RWPE1 (cell line): ENCODE measurements at regions not wholly inside any gene's neighbourhood (a gene's known extent, or its start where the extent isn't known, plus 50 kb on each side); places are given as distances from the start of the nearest gene placed in this dataset.
"Not testable (repeated sequence)": the region's sequence is repeated elsewhere in the genome, so short reads cannot be mapped to it uniquely, and the experiment has no call there.

Experiments used
- CTCF ChIA-PET: fragments of 350-600 bp; sonication (Branson Sonifier 250); formaldehyde crosslinking; extraction: SDS; loops from one replicate; lab custom pipeline; 2021; lab: Yijun Ruan, JAX
- POLR2A ChIA-PET: fragments of 400-600 bp; formaldehyde crosslinking; extraction: SDS; loops from one replicate; lab custom pipeline; 2020; ENCODE audit warnings: antibody characterized with exemption; ENCODE audit not compliant: low non-redundant PET; lab: Yijun Ruan, JAX
- DNase-seq: peaks from one replicate; pipeline ENCODE4 v3.0.0; 2012; ENCODE audit warnings: low spot score
- H3K27ac ChIP-seq: fragments of 450-650 bp; 2 replicates; pipeline ENCODE4 v1.5.1; 2017
- TF ChIP-seq, protein P1 (sequence below): fragments of 450-650 bp; conservative IDR thresholded peaks from 2 replicates; pipeline ENCODE4 v1.5.1; 2017; ENCODE audit warnings: low read depth, mild to moderate bottlenecking

DNA sequence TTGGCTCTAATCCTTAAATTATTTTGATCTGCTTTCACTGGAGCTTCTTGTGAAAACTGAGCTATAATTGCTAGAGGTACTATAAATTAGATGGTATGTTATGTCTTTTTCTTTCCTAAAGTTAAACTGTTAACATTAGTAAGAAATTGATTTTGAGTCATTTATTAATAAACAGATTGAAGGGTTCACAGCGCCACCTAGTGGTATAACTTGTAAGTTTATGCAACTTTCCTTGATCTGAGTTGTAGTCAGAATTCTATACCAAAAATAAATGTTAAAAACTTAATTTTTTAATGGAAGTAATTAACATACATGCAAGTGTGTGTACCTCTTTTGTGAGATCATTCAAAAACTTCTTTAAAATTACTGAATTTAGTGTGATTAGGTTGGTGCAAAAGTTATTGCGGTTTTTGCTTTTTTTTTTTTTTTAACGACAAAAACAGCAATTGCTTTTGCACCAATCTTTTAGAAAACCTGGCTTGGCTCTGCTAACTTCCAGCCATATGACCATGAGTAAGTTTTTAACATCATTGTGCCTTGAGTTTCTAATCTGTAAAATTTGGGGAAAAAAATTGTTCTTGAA, 151.5 kb downstream of the CENPC start:
- H3K27ac ChIP-seq, result no peak overlapping the region
- DNase-seq, result no peak
- TF ChIP-seq, protein P1, sequence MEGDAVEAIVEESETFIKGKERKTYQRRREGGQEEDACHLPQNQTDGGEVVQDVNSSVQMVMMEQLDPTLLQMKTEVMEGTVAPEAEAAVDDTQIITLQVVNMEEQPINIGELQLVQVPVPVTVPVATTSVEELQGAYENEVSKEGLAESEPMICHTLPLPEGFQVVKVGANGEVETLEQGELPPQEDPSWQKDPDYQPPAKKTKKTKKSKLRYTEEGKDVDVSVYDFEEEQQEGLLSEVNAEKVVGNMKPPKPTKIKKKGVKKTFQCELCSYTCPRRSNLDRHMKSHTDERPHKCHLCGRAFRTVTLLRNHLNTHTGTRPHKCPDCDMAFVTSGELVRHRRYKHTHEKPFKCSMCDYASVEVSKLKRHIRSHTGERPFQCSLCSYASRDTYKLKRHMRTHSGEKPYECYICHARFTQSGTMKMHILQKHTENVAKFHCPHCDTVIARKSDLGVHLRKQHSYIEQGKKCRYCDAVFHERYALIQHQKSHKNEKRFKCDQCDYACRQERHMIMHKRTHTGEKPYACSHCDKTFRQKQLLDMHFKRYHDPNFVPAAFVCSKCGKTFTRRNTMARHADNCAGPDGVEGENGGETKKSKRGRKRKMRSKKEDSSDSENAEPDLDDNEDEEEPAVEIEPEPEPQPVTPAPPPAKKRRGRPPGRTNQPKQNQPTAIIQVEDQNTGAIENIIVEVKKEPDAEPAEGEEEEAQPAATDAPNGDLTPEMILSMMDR, result peak; percentile 73
- ChIA-PET CTCF (interaction anchor here (0.6 to 1.2 kb wide), 6 partner anchors 25 to 481 kb away, joined by 3 to 4 read pairs (median 3); no protein-coding TSS in a partner anchor), POLR2A (no interaction called here)

DNA sequence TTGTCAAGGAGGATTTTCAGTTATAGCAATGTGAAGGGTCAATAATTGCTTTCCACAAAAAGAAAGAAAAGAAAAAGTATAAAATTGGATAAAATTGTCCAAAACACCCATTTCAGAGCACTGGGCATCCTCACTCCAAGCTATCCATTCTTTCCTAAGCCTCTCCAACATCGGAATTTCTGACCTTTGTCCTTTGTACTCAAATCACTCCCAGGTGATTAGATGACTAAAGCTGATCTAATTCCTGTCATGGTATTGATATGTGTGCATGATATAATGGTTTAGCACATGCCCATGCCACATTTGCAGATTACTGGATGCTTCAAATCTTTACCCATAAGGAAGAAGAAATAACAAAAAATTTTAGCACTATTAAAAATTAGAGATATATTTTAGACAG, 152.3 kb downstream of the CENPC start:
- ChIA-PET POLR2A (no interaction called here), CTCF (interaction anchor here (0.5 to 1.2 kb wide), 6 partner anchors 10 to 778 kb away, joined by 3 to 4 read pairs (median 3); no protein-coding TSS in a partner anchor)
- no peak overlapping the region for H3K27ac ChIP-seq
- TF ChIP-seq, protein P1, result no peak
- DNase-seq, result no peak

DNA sequence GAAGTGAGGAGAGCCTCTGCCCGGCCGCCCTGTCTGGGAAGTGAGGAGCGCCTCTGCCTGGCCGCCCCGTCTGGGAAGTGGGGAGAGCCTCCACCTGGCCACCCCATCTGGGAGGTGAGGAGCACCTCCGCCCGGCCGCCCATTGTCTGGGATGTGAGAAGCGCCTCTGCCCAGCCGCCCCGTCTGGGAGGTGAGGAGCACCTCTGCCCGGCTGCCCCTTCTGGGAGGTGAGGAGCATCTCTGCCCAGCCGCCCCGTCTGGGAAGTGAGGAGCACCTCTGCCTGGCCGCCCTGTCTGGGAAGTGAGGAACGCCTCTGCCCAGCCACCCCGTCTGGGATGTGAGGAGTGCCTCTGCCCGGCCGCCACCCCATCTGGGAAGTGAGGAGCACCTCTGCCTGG, 163.9 kb downstream of the CENPC start:
- H3K27ac ChIP-seq, DNase-seq, POLR2A ChIA-PET, CTCF ChIA-PET: not testable (repeated sequence)

DNA sequence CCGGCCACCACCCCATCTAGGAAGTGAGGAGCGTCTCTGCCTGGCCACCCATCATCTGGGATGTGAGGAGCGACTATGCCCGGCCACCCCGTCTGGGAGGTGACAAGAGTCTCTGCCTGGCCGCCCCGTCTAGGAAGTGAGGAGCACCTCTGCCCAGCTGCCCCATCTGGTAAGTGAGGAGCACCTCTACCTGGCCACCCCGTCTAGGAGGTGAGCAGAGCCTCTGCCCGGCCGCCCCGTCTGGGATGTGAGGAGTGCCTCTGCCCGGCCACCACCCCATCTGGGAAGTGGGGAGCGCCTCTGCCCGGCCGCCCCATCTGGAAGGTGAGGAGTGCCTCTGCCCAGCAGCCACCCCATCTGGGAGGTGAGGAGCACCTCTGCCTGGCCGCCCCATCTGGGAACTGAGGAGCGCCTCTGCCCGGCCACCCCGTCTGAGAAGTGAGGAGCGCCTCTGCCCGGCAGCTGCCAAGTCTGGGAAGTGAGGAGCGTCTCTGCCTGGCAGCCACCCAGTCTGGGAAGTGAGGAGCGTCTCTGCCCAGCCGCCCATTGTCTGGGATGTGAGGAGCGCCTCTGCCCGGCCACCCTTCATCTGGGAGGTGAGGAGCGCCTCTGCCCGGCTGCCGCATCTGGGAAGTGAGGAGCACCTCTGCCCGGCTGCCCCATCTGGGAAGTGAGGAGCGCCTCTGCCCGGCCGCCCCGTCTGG, 164.4 kb downstream of the CENPC start:
- POLR2A ChIA-PET, DNase-seq, H3K27ac ChIP-seq, CTCF ChIA-PET: not testable (repeated sequence)

DNA sequence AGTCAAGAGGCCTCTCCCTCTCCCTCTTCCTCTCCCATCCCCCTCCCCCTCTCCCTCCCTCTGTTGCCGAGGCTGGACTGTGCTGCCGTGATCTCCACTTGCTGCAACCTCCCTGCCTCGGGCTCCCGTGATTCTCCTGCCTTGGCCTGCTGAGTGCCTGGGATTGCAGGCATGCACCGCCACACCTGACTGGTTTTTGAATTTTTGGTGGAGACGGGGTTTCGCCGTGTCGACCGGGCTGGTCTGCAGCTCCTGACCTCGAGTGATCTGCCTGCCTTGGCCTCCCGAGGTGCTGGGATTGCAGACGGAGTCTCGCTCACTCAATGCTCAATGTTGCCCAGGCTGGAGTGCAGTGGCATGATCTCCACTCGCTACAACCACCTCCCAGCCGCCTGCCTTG, 165.1 kb downstream of the CENPC start:
- CTCF ChIA-PET, result no interaction called here
- POLR2A ChIA-PET, result no interaction called here
- H3K27ac ChIP-seq, result no peak overlapping the region
- no peak for DNase-seq
- TF ChIP-seq, protein P1, result no peak

DNA sequence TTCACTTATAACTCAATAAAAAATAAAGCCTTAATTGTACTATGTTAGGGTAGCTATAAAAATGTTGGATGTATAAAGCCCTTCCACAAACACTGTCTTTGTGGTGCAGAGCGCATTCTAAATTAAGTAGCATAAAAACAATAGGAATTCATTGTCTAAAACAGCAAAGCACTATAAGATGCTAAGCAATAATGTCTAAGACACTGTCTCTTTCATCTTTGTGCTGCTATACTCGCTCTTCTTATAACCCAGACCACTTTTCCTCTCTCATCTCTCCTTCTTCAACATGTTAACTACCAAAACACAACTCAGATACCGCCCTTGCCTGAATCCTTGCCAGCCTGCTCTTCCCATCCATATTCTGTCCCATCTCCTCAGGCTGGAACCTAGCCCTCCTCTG, 170.0 kb downstream of the CENPC start:
- TF ChIP-seq, protein P1, result no peak
- ChIA-PET CTCF (interaction anchor here (0.7 kb wide), 1 partner anchor 48 kb away, joined by 3 read pairs; no protein-coding TSS in a partner anchor), POLR2A (no interaction called here)
- no peak overlapping the region for H3K27ac ChIP-seq
- no peak for DNase-seq

DNA sequence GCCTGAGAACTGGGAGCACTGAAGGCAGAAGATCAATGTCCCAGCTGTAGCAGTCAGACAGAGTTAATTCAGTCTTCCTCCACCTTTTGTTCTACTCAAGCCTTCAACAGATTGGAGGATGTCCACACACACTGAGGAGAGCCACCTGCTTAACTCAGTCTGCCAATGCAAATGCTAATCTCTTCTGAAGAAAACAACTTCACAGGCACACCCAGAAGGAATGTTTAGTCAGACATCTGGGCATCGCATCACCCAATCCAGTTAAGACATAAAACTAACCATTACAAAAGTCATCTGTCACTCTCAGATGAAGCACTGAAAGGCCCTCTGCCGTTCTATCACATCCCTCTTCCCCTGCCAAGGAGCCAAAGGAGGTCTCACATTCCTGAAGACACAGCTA, 173.7 kb downstream of the CENPC start:
- ChIA-PET CTCF (interaction anchor here (0.5 kb wide), 1 partner anchor 583 kb away, joined by 3 read pairs; no protein-coding TSS in a partner anchor), POLR2A (no interaction called here)
- TF ChIP-seq, protein P1, result no peak
- H3K27ac ChIP-seq, result no peak overlapping the region
- no peak for DNase-seq
